ENCODE measurements at regions not wholly inside any gene's neighbourhood (a gene's known extent, or its start where the extent isn't known, plus 50 kb on each side); places are given as distances from the start of the nearest gene placed in this dataset.

DNA sequence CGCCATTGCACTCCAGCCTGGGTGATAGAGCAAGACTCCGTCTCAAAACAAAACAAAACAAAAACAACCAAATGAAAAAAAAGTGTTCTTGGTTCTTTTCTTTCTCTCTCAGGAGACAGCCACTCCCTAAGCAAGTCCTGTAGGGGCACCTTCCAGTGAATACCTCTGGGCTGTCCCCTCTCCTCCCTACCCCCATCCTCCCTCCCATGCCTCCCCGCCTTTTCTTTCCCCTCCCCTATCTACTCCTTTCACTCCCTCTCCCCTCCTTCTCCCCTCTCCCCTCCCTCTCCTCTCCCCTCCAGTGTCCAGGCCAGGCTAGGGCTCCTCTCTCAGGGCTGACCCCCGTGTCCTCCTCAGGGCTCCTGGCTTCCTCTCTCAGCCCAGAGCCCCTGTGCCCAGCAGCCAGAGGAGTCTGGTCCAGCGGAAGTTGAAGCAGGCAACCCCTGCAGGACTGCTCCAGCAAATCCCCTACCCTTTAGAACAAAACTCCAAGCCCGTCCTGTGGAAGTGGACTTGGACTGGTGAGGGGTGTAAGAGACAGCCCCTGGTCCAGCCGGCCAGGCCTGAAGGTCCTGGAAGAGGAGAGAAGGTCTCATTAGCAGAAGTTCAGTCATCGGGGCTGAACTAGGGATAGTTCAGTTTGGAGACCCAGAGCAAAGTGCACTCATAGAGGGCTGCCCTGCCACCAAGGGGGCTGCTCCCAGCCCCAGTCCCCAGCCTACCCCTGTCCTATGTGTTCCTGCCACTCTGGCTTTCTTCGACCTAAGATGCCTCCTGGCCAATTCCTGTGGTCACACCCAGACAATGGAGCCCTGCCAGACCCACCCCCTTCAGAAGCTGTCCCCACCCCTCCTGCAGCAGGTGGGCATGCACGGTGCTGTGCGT is 79.8 kb upstream of the IQSEC1 start:
- Histone ChIP-seq H3K79me2 (ENCODE audit: low read depth) (no peaks in the 10 kb centered on the region), H2AFZ (no peak overlapping the region), H3K27me3 (ENCODE audit: insufficient read depth, low read depth) (no peaks in the 10 kb centered on the region), H3K9me2 (ENCODE audit: insufficient read depth) (no peaks in the 10 kb centered on the region), H3K36me3 (ENCODE audit: low read depth) (no peaks in the 10 kb centered on the region), H3K4me1 (replicated peaks; ENCODE audit: insufficient read depth) (no peaks in the 10 kb centered on the region), H3F3A (ENCODE audit: insufficient read depth, low read depth) (no peaks in the 10 kb centered on the region), H3K27ac (no peak overlapping the region), H3K4me2 (no peak overlapping the region), H3K4me3 (no peak overlapping the region), H4K20me1 (ENCODE audit: insufficient read depth) (no peaks in the 10 kb centered on the region), H3K9me3 (ENCODE audit: insufficient read depth, low read depth) (peaks cover 8% of the 10 kb centered on the region; the same call in 1 of the 2 replicates)
- CTCF ChIA-PET, result no interaction called here
- BruUV-seq (replicated peaks), result no TSS peak
- peak in 1 of 2 experiments; percentile 48 for DNase-seq
- intact Hi-C loops (cut with micrococcal nuclease; ENCODE audit: unreplicated experiment), result loop anchor here (10.0 kb wide), 1 partner anchor 62 kb away; no protein-coding TSS in a partner anchor
- TF ChIP-seq, protein P1, sequence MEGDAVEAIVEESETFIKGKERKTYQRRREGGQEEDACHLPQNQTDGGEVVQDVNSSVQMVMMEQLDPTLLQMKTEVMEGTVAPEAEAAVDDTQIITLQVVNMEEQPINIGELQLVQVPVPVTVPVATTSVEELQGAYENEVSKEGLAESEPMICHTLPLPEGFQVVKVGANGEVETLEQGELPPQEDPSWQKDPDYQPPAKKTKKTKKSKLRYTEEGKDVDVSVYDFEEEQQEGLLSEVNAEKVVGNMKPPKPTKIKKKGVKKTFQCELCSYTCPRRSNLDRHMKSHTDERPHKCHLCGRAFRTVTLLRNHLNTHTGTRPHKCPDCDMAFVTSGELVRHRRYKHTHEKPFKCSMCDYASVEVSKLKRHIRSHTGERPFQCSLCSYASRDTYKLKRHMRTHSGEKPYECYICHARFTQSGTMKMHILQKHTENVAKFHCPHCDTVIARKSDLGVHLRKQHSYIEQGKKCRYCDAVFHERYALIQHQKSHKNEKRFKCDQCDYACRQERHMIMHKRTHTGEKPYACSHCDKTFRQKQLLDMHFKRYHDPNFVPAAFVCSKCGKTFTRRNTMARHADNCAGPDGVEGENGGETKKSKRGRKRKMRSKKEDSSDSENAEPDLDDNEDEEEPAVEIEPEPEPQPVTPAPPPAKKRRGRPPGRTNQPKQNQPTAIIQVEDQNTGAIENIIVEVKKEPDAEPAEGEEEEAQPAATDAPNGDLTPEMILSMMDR (conservative IDR thresholded peaks at IDR 0.05), result no peak
- TF ChIP-seq EZH2 (IDR thresholded peaks at IDR 0.05; ENCODE audit: low read depth), result no peak
- POLR2A ChIA-PET (ENCODE audit: unreplicated experiment), result interaction anchor here (0.5 kb wide), 1 partner anchor 10 kb away, joined by 3 read pairs; no protein-coding TSS in a partner anchor

DNA sequence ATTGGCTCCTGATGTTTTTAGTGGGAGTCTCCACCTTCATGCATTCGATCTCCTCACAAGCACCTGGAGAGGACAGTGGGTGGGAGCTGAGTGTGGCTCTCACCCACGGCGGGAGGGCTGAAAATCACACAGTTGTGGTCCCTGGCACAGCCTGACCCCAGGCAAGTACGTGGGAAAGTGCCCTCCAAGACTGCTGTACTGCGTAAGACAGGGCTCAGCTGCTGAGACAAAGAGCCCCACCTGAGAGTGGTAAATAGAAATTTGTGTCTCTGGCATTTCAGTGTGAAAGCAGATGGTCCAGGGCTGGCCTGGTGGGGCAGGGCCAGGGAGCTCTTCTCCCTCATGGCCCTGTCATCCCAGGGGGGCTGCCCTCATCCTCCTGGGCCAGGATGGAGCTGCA is 77.4 kb upstream of the IQSEC1 start:
- ChIA-PET POLR2A (ENCODE audit: unreplicated experiment) (no interaction called here), CTCF (no interaction called here)
- no peak for DNase-seq
- intact Hi-C loops (cut with micrococcal nuclease; ENCODE audit: unreplicated experiment), result loop anchor here (10.0 kb wide), 1 partner anchor 64 kb away; no protein-coding TSS in a partner anchor
- no peak overlapping the region for H2AFZ ChIP-seq
- no peak overlapping the region for H3K4me2 ChIP-seq
- no peaks in the 10 kb centered on the region for H3K79me2 ChIP-seq (ENCODE audit: low read depth)
- no TSS peak for BruUV-seq (replicated peaks)
- no peaks in the 10 kb centered on the region for H3K27me3 ChIP-seq (ENCODE audit: insufficient read depth, low read depth)
- peaks cover 5% of the 10 kb centered on the region; the same call in 1 of the 2 replicates for H3K9me3 ChIP-seq (ENCODE audit: insufficient read depth, low read depth)
- H3K27ac ChIP-seq, result no peak overlapping the region
- H3K4me1 ChIP-seq (replicated peaks; ENCODE audit: insufficient read depth), result no peaks in the 10 kb centered on the region
- no peak for TF ChIP-seq EZH2 (IDR thresholded peaks at IDR 0.05; ENCODE audit: low read depth)
- TF ChIP-seq, protein P1 (conservative IDR thresholded peaks at IDR 0.05), result no peak
- no peaks in the 10 kb centered on the region for H4K20me1 ChIP-seq (ENCODE audit: insufficient read depth)
- no peaks in the 10 kb centered on the region for H3K9me2 ChIP-seq (ENCODE audit: insufficient read depth)
- H3F3A ChIP-seq (ENCODE audit: insufficient read depth, low read depth), result no peaks in the 10 kb centered on the region
- H3K4me3 ChIP-seq, result no peak overlapping the region
- no peaks in the 10 kb centered on the region for H3K36me3 ChIP-seq (ENCODE audit: low read depth)

DNA sequence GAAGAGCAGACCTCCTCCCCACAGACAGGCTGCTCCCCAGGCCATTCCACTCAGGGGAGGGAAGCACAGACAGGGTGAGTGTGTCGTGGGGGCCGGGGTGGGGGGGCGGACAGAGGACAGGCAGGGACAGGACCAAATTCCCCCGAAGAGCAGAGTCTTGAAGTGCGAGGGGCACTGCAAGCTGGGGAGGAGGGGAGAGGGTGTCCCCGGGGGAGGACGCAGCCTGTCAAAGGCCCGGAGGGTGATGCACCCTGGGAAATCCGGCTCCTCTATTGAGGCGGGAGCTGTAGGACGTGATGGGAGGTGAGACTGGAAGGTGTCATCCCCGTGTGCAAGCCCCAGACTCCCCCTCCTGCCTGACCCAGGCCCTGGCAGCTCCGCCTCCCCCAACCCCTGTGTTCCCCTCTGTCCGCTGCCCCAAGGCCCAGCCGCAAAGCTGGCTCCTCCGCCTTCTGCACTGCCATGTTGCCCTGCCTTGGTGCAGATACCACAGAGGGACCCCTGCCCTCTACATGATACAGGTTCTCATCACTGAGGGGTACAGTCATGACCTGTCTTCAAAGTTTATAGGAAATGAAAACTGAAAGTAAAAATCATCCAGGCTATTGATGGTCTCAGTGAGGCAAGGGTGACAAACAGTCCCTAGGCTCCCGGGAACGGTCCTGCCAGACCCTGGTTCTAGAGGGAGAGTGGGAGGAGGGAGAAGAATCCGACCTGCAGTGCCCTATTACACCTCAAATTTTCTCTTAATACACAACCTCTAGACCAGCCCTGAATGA is 76.3 kb upstream of the IQSEC1 start:
- Histone ChIP-seq H3K4me3 (no peak overlapping the region), H3K27ac (no peak overlapping the region), H4K20me1 (ENCODE audit: insufficient read depth) (no peaks in the 10 kb centered on the region), H3K4me2 (no peak overlapping the region), H3K36me3 (ENCODE audit: low read depth) (no peaks in the 10 kb centered on the region), H3K27me3 (ENCODE audit: insufficient read depth, low read depth) (no peaks in the 10 kb centered on the region), H3F3A (ENCODE audit: insufficient read depth, low read depth) (no peaks in the 10 kb centered on the region), H3K4me1 (replicated peaks; ENCODE audit: insufficient read depth) (no peaks in the 10 kb centered on the region), H3K9me3 (ENCODE audit: insufficient read depth, low read depth) (no peaks in the 10 kb centered on the region), H3K79me2 (ENCODE audit: low read depth) (no peaks in the 10 kb centered on the region), H3K9me2 (ENCODE audit: insufficient read depth) (no peaks in the 10 kb centered on the region), H2AFZ (no peak overlapping the region)
- CTCF ChIA-PET, result no interaction called here
- POLR2A ChIA-PET (ENCODE audit: unreplicated experiment), result no interaction called here
- no TSS peak for BruUV-seq (replicated peaks)
- TF ChIP-seq, protein P1 (conservative IDR thresholded peaks at IDR 0.05), result no peak
- TF ChIP-seq EZH2 (IDR thresholded peaks at IDR 0.05; ENCODE audit: low read depth), result no peak
- intact Hi-C loops (cut with micrococcal nuclease; ENCODE audit: unreplicated experiment), result loop anchor here (10.0 kb wide), 1 partner anchor 65 kb away; no protein-coding TSS in a partner anchor
- no peak for DNase-seq
